Activated T-cell treated with anti-CD3 and anti-CD28 coated beads, Interleukin-2, amount 50 U/mL, for 48 hours (primary cell): ENCODE measurements at regions not wholly inside any gene's neighbourhood (a gene's known extent, or its start where the extent isn't known, plus 50 kb on each side); places are given as distances from the start of the nearest gene placed in this dataset.

ENCODE experiments used
- DNase-seq, 2 experiments: peaks; one replicate each; pipeline ENCODE4 v3.0.0-alpha.2; 2020

- no peak for DNase-seq
Measured at GRCh38 chr9:87211669-87212068, 264.4 kb upstream of the GAS1 start.

- DNase-seq, result no peak
Measured at GRCh38 chr9:87212605-87213021, 265.3 kb upstream of the GAS1 start.

- no peak for DNase-seq
Measured at GRCh38 chr9:87213948-87214347, 266.6 kb upstream of the GAS1 start.

GRCh38 chr9:87214991-87215390 lies 267.7 kb upstream of the GAS1 start:
- DNase-seq, result no peak

- no peak for DNase-seq
Measured at GRCh38 chr9:87216036-87216435, 268.7 kb upstream of the GAS1 start.

GRCh38 chr9:87216897-87217455 lies 269.7 kb upstream of the GAS1 start:
- DNase-seq, result no peak

- no peak for DNase-seq
Measured at GRCh38 chr9:87223392-87224246, 274.0 kb upstream of the DAPK1 start.

GRCh38 chr9:87226896-87227295 lies 270.8 kb upstream of the DAPK1 start:
- no peak for DNase-seq

GRCh38 chr9:87227456-87227855 lies 270.2 kb upstream of the DAPK1 start:
- DNase-seq, result no peak

GRCh38 chr9:87229108-87229507 lies 268.6 kb upstream of the DAPK1 start:
- no peak for DNase-seq

- DNase-seq, result no peak
Measured at GRCh38 chr9:87233431-87233830, 264.2 kb upstream of the DAPK1 start.

- DNase-seq, result no peak
Measured at GRCh38 chr9:87233899-87234455, 263.7 kb upstream of the DAPK1 start.

GRCh38 chr9:87234854-87235253 lies 262.8 kb upstream of the DAPK1 start:
- no peak for DNase-seq

- no peak for DNase-seq
Measured at GRCh38 chr9:87236546-87236945, 261.1 kb upstream of the DAPK1 start.

- DNase-seq, result no peak
Measured at GRCh38 chr9:87237336-87237735, 260.3 kb upstream of the DAPK1 start.

GRCh38 chr9:87238545-87238944 lies 259.1 kb upstream of the DAPK1 start:
- DNase-seq, result no peak

- DNase-seq, result no peak
Measured at GRCh38 chr9:87239312-87239711, 258.4 kb upstream of the DAPK1 start.

GRCh38 chr9:87243602-87244001 lies 254.1 kb upstream of the DAPK1 start:
- no peak for DNase-seq

GRCh38 chr9:87245271-87245670 lies 252.4 kb upstream of the DAPK1 start:
- no peak for DNase-seq

GRCh38 chr9:87247097-87247496 lies 250.6 kb upstream of the DAPK1 start:
- DNase-seq, result no peak

- no peak for DNase-seq
Measured at GRCh38 chr9:87249029-87249428, 248.6 kb upstream of the DAPK1 start.

GRCh38 chr9:87250205-87250604 lies 247.5 kb upstream of the DAPK1 start:
- DNase-seq, result no peak

GRCh38 chr9:87255431-87256155 lies 242.1 kb upstream of the DAPK1 start:
- DNase-seq, result no peak

- DNase-seq, result no peak
Measured at GRCh38 chr9:87256973-87257372, 240.7 kb upstream of the DAPK1 start.
